ENCODE measurements at regions not wholly inside any gene's neighbourhood (a gene's known extent, or its start where the extent isn't known, plus 50 kb on each side); places are given as distances from the start of the nearest gene placed in this dataset.

DNA sequence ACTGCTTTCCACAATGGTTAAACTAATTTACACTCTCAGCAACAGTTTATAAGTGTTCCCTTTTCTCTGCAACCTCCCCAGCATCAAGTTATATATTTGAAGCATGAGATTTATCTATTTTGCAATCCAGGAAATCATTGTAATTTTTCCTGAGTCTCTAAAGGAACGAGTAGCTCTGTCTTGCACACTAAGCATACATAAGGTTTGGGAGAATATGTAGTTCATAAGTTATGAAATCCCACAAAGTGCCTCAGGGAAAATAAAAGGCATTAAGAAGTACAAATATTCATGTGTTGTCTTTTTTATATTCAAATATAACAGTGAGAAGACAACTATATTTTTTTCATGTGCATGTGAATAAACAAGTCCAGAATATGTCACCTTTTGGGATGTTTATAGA lies 377.1 kb upstream of the RORB start:
- Histone ChIP-seq H3K9me3 (ENCODE audit: control insufficient read depth, insufficient read depth, low read length) (no peaks in the 10 kb centered on the region), H3K27ac (ENCODE audit: low read length) (no peak overlapping the region), H3K4me3 (ENCODE audit: low read length) (no peak overlapping the region), H3K27me3 (ENCODE audit: control insufficient read depth, insufficient read depth, low read length) (peaks cover 1% of the 10 kb centered on the region; the same call in 1 of the 2 replicates), H3K36me3 (ENCODE audit: control insufficient read depth, insufficient read depth, low read length) (no peaks in the 10 kb centered on the region), H3K4me1 (ENCODE audit: control insufficient read depth, insufficient read depth, low read length) (no peaks in the 10 kb centered on the region)
- DNase-seq (ENCODE audit: low read depth, low spot score): no peak
- WGBS (ENCODE audit: insufficient coverage, insufficient read length): no CpG with 5 or more reads among the region's 1 CpG

DNA sequence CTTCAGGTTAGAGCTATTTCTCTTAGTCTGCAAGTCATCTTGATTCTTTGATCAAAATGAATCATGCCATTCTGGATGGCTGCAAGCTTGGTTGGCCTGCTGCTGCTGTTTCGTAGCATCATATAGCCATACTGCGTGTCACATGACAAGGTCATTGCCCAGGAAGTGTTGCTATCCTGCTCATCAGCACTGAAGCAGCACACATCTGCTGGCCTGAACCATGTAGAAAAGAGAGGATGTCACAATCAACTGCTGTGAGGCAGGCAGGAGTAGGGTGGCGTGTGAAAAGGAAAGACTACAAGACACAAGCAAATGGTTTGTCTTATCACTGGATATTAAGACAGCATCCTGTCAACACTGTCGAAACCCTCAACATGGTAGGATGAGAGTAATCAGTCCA lies 376.7 kb upstream of the RORB start:
- Histone ChIP-seq H3K27ac (ENCODE audit: low read length) (no peak overlapping the region), H3K9me3 (ENCODE audit: control insufficient read depth, insufficient read depth, low read length) (no peaks in the 10 kb centered on the region), H3K4me1 (ENCODE audit: control insufficient read depth, insufficient read depth, low read length) (no peaks in the 10 kb centered on the region), H3K27me3 (ENCODE audit: control insufficient read depth, insufficient read depth, low read length) (peaks cover 1% of the 10 kb centered on the region; the same call in 1 of the 2 replicates), H3K36me3 (ENCODE audit: control insufficient read depth, insufficient read depth, low read length) (no peaks in the 10 kb centered on the region), H3K4me3 (ENCODE audit: low read length) (no peak overlapping the region)
- DNase-seq (ENCODE audit: low read depth, low spot score): no peak
- WGBS (ENCODE audit: insufficient coverage, insufficient read length): no CpG with 5 or more reads among the region's 4 CpGs

DNA sequence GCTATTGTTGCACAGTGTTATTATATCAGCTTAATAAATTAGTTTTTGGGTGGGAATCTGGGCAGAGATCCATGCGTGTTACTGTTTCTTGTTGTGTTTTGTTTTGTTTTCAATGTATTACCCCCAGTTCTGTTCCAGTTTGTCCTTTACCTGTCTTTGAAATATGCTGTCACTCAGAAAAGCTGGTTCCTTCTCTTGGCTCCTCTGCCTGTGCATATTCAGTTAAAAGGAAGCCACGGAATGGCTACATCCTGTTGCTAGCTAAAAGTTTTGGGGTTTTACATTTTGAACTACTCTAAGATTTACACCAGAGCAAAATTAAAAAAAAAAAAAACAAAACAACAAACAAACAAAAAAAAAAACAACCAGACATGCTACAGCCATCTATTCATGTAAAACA lies 374.9 kb upstream of the RORB start:
- Histone ChIP-seq H3K27me3 (ENCODE audit: control insufficient read depth, insufficient read depth, low read length) (peaks cover 1% of the 10 kb centered on the region; the same call in 1 of the 2 replicates), H3K9me3 (ENCODE audit: control insufficient read depth, insufficient read depth, low read length) (no peaks in the 10 kb centered on the region), H3K4me1 (ENCODE audit: control insufficient read depth, insufficient read depth, low read length) (no peaks in the 10 kb centered on the region), H3K4me3 (ENCODE audit: low read length) (no peak overlapping the region), H3K36me3 (ENCODE audit: control insufficient read depth, insufficient read depth, low read length) (no peaks in the 10 kb centered on the region), H3K27ac (ENCODE audit: low read length) (no peak overlapping the region)
- no CpG with 5 or more reads among the region's 2 CpGs for WGBS (ENCODE audit: insufficient coverage, insufficient read length)
- DNase-seq (ENCODE audit: low read depth, low spot score): no peak

DNA sequence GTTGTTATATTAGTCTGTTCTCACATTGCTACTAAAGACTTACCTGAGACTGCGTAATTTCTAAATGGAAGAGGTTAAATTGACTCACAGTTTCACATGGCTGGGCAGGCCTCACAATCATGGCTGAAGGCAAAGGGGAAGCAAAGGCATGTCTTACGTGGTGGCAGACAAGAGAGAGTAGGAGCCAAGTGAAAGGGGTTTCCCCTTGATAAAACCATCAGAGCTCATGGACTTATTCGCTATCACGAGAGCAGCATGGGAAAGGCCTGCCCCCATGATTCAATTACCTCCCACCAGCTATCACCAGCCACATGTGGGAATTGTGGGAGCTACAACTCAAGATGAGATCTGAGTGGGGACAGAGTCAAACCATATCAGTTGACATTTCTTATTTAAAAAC lies 374.5 kb upstream of the RORB start:
- Histone ChIP-seq H3K36me3 (ENCODE audit: control insufficient read depth, insufficient read depth, low read length) (no peaks in the 10 kb centered on the region), H3K4me1 (ENCODE audit: control insufficient read depth, insufficient read depth, low read length) (no peaks in the 10 kb centered on the region), H3K27me3 (ENCODE audit: control insufficient read depth, insufficient read depth, low read length) (peaks cover 1% of the 10 kb centered on the region; the same call in 1 of the 2 replicates), H3K9me3 (ENCODE audit: control insufficient read depth, insufficient read depth, low read length) (no peaks in the 10 kb centered on the region), H3K4me3 (ENCODE audit: low read length) (no peak overlapping the region), H3K27ac (ENCODE audit: low read length) (no peak overlapping the region)
- WGBS (ENCODE audit: insufficient coverage, insufficient read length): no CpG with 5 or more reads among the region's 4 CpGs
- DNase-seq (ENCODE audit: low read depth, low spot score): no peak

DNA sequence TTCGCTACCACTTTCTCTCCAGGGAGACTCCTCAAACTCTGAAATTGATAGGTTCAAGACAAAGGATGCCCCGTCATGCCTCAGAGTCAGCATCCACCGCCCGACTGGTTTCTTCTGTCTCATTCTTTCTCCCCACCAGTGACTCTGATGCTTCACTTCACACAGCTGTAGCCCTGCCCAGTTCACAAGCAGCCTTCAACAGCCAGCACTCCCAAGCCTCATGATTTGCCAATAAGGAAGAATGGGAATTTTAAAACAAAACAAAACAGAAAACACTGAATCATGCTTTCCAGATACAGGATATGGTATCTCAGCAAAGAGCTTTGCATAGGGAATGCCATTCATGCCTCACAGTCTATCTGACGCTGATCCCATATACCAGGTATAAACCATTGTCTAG lies 371.2 kb upstream of the RORB start:
- no peak for DNase-seq (ENCODE audit: low read depth, low spot score)
- Histone ChIP-seq H3K27me3 (ENCODE audit: control insufficient read depth, insufficient read depth, low read length) (no peaks in the 10 kb centered on the region), H3K4me1 (ENCODE audit: control insufficient read depth, insufficient read depth, low read length) (no peaks in the 10 kb centered on the region), H3K9me3 (ENCODE audit: control insufficient read depth, insufficient read depth, low read length) (no peaks in the 10 kb centered on the region), H3K27ac (ENCODE audit: low read length) (no peak overlapping the region), H3K4me3 (ENCODE audit: low read length) (no peak overlapping the region), H3K36me3 (ENCODE audit: control insufficient read depth, insufficient read depth, low read length) (no peaks in the 10 kb centered on the region)
- WGBS (ENCODE audit: insufficient coverage, insufficient read length): no CpG with 5 or more reads among the region's 5 CpGs

DNA sequence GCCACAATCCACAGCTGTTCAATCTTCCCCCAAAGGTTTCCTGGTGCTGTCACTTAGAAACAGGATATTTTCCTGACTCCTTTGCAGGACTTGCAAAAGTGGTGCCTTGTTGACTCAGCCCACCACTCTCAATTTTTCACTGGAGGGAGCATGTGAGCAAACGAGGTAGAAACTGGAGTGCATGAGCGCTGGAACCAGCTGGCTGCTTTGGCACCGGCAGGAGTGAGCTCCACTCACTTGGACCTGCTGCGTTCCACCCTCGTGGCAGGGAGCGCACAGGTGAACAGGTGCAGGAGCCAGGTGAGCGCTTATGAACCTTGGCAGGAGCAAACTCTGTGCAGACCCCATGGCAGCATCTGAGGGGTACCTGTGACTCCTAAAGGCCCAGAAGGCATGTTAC lies 364.1 kb upstream of the RORB start:
- no peaks in the 10 kb centered on the region for H3K36me3 ChIP-seq (ENCODE audit: control insufficient read depth, insufficient read depth, low read length)
- peaks cover 2% of the 10 kb centered on the region; the same call in 1 of the 2 replicates for H3K4me1 ChIP-seq (ENCODE audit: control insufficient read depth, insufficient read depth, low read length)
- no peaks in the 10 kb centered on the region for H3K9me3 ChIP-seq (ENCODE audit: control insufficient read depth, insufficient read depth, low read length)
- H3K27ac ChIP-seq (ENCODE audit: low read length): no peak overlapping the region
- H3K4me3 ChIP-seq (ENCODE audit: low read length): no peak overlapping the region
- peak; percentile 25 for DNase-seq (ENCODE audit: low read depth, low spot score)
- WGBS (ENCODE audit: insufficient coverage, insufficient read length): no CpG with 5 or more reads among the region's 7 CpGs
- no peaks in the 10 kb centered on the region for H3K27me3 ChIP-seq (ENCODE audit: control insufficient read depth, insufficient read depth, low read length)

DNA sequence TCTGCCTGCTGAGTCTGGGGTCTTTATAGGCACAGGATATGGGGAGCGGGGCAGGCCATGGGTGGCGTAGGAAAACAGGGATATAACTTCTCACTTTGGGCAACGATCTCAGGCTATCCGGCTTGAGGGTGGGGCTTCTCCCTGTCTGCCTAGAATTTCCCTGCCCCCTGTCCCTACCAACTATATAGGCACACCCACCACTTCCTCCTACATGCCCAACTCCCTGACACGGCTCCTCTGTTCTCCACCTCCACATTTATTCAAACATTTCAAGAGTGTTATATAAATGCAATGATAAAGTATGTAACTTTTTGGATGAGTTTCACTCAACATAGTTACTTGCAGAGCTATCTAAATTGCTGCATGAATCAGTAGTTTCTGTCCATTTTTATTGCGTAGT lies 363.2 kb upstream of the RORB start:
- no peaks in the 10 kb centered on the region for H3K9me3 ChIP-seq (ENCODE audit: control insufficient read depth, insufficient read depth, low read length)
- H3K4me3 ChIP-seq (ENCODE audit: low read length): no peak overlapping the region
- WGBS (ENCODE audit: insufficient coverage, insufficient read length): no CpG with 5 or more reads among the region's 6 CpGs
- H3K4me1 ChIP-seq (ENCODE audit: control insufficient read depth, insufficient read depth, low read length): peaks cover 2% of the 10 kb centered on the region
- no peak overlapping the region for H3K27ac ChIP-seq (ENCODE audit: low read length)
- DNase-seq (ENCODE audit: low read depth, low spot score): no peak
- H3K27me3 ChIP-seq (ENCODE audit: control insufficient read depth, insufficient read depth, low read length): no peaks in the 10 kb centered on the region
- no peaks in the 10 kb centered on the region for H3K36me3 ChIP-seq (ENCODE audit: control insufficient read depth, insufficient read depth, low read length)

DNA sequence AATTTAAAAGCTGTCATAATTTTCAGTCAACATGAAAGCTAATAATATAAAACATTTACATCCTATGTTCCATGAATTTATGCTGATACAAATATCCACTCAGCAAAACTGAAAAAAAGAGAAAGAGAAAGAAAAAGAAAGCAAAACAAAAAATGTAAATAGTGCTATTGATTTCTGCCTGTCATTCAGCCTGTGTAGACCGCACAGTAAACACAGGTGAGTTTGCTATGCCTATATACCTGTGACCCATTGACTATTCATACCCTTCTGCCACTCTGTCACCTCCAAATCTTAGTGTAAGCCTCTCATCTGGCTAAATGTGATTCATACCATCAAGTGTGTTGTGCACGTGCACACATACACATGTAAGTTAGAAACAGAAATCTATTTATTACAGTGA lies 359.0 kb upstream of the RORB start:
- Histone ChIP-seq H3K4me1 (ENCODE audit: control insufficient read depth, insufficient read depth, low read length) (peaks cover 1% of the 10 kb centered on the region; the same call in 1 of the 2 replicates), H3K27ac (ENCODE audit: low read length) (no peak overlapping the region), H3K9me3 (ENCODE audit: control insufficient read depth, insufficient read depth, low read length) (no peaks in the 10 kb centered on the region), H3K4me3 (ENCODE audit: low read length) (no peak overlapping the region), H3K36me3 (ENCODE audit: control insufficient read depth, insufficient read depth, low read length) (no peaks in the 10 kb centered on the region), H3K27me3 (ENCODE audit: control insufficient read depth, insufficient read depth, low read length) (no peaks in the 10 kb centered on the region)
- no peak for DNase-seq (ENCODE audit: low read depth, low spot score)
- no CpG with 5 or more reads among the region's 2 CpGs for WGBS (ENCODE audit: insufficient coverage, insufficient read length)

DNA sequence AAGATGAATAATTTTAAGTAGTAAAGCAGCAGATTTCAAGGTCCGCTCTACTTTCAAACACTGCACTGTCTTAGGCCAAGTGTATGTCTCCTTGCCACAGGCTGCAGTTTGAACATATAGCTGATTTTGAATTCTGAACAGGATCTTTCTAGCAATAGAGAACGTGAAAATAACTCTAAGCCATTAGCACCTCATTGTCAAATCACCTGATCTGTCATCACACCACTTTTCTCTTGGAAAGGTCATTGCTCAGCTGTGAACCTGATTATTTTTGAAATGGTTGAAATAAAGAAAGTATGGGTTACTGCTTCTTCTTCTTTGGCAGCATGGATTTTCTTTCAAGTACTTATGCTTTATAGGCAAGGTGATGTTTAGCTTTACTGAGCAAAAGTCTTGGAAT lies 357.0 kb upstream of the RORB start:
- Histone ChIP-seq H3K9me3 (ENCODE audit: control insufficient read depth, insufficient read depth, low read length) (no peaks in the 10 kb centered on the region), H3K27ac (ENCODE audit: low read length) (no peak overlapping the region), H3K36me3 (ENCODE audit: control insufficient read depth, insufficient read depth, low read length) (no peaks in the 10 kb centered on the region), H3K4me1 (ENCODE audit: control insufficient read depth, insufficient read depth, low read length) (peaks cover 1% of the 10 kb centered on the region; the same call in 1 of the 2 replicates), H3K27me3 (ENCODE audit: control insufficient read depth, insufficient read depth, low read length) (no peaks in the 10 kb centered on the region), H3K4me3 (ENCODE audit: low read length) (no peak overlapping the region)
- no CpG with 5 or more reads among the region's 2 CpGs for WGBS (ENCODE audit: insufficient coverage, insufficient read length)
- no peak for DNase-seq (ENCODE audit: low read depth, low spot score)

DNA sequence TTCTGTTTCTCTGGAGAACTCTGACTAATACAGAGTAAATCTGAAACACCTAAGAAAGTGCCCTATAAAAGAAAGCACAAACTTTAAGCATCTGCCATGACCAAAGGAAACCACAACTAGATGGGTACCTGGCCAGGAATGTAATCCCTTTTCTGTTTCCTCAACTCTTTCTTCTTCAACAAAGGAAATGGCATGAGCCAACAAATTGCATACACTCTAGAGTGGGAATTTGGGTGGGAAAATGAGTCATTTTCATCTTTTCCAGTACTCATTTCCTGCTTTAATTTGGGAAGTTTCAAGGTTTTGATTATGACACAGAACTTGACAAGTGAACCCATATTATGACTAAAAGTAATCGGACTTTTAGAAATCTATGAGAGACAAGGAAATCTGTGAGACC lies 349.2 kb upstream of the RORB start:
- no peaks in the 10 kb centered on the region for H3K27me3 ChIP-seq (ENCODE audit: control insufficient read depth, insufficient read depth, low read length)
- no peaks in the 10 kb centered on the region for H3K36me3 ChIP-seq (ENCODE audit: control insufficient read depth, insufficient read depth, low read length)
- WGBS (ENCODE audit: insufficient coverage, insufficient read length): no CpG with 5 or more reads among the region's 1 CpG

DNA sequence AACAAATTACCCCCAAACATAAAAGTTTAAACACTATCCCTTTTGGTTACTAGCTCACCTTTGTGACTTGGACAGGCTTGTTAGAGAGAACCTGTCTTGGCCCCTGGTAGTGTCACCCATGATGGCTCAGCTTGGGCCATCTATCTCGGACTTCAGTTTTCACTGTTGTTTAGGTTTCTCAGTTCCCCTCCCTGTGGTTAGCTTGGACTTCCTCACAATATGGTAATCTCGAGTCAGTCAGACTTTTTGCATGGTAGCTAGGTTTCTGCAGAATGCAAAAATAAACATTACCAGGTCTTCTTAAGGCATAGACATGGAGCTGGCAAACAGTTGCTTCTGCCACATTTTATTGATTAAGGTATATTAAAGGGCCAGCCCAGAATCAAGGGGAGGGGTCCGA lies 324.3 kb upstream of the RORB start:
- no peaks in the 10 kb centered on the region for H3K36me3 ChIP-seq (ENCODE audit: control insufficient read depth, insufficient read depth, low read length)
- no peak overlapping the region for H3K4me3 ChIP-seq (ENCODE audit: low read length)
- H3K27me3 ChIP-seq (ENCODE audit: control insufficient read depth, insufficient read depth, low read length): no peaks in the 10 kb centered on the region
- no peaks in the 10 kb centered on the region for H3K4me1 ChIP-seq (ENCODE audit: control insufficient read depth, insufficient read depth, low read length)
- no peak for DNase-seq (ENCODE audit: low read depth, low spot score)
- no peaks in the 10 kb centered on the region for H3K9me3 ChIP-seq (ENCODE audit: control insufficient read depth, insufficient read depth, low read length)
- WGBS (ENCODE audit: insufficient coverage, insufficient read length): no CpG with 5 or more reads among the region's 3 CpGs
- no peak overlapping the region for H3K27ac ChIP-seq (ENCODE audit: low read length)

More for the DNA sequence above, 349.2 kb upstream of the RORB start:
- H3K9me3 ChIP-seq (ENCODE audit: control insufficient read depth, insufficient read depth, low read length): no peaks in the 10 kb centered on the region
- no peaks in the 10 kb centered on the region for H3K4me1 ChIP-seq (ENCODE audit: control insufficient read depth, insufficient read depth, low read length)
- H3K4me3 ChIP-seq (ENCODE audit: low read length): no peak overlapping the region
- DNase-seq (ENCODE audit: low read depth, low spot score): no peak
- H3K27ac ChIP-seq (ENCODE audit: low read length): no peak overlapping the region
